Activated CD4-positive, alpha-beta T cell treated with anti-CD3 and anti-CD28 coated beads, Interleukin-2, amount 50 U/mL, for 1 hour (primary cell): ENCODE measurements at regions not wholly inside any gene's neighbourhood (a gene's known extent, or its start where the extent isn't known, plus 50 kb on each side); places are given as distances from the start of the nearest gene placed in this dataset.
"Not testable (repeated sequence)": the region's sequence is repeated elsewhere in the genome, so short reads cannot be mapped to it uniquely, and the experiment has no call there.

Source experiments
- DNase-seq: peaks from one replicate; pipeline ENCODE4 v3.0.0-alpha.2; 2020

GRCh38 chr6:97459535-97459934, 176.5 kb upstream of the MMS22L start:
- no peak for DNase-seq

GRCh38 chr6:97459986-97460385, 177.0 kb upstream of the MMS22L start:
- DNase-seq, result no peak

DNA sequence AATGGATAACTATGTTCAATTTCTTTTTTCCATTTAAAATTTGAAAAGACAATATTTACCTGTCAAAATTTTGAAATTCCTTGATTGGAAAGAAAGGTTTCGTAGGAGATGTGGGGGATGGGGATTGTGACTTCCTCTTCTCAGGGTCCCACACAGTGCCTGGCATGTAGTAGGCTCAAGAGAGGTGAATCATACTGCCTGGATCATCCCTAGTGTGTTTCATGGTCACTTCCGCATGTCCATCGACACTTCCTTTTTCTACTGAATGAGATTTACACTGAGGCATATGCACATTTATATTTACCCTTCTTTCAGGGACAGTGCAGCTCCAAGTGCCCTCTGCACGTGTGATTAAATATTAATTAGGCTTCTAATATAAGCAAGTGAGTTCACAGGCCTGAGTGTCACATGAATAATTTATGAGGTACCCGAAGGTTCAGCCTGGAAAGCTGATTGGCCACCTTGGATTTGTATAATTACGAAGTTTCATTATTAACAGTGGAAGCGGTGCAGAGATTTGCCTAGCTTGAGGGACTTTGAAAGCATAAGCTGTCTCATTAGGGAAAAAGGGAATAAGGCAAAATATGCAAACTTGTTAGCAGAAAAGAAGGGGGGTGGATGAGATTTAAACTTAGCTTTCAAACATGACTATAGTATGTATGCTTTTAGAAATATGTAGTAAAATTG, 177.5 kb upstream of the MMS22L start:
- no peak for DNase-seq

GRCh38 chr6:97461218-97461617, 178.2 kb upstream of the MMS22L start:
- no peak for DNase-seq

DNA sequence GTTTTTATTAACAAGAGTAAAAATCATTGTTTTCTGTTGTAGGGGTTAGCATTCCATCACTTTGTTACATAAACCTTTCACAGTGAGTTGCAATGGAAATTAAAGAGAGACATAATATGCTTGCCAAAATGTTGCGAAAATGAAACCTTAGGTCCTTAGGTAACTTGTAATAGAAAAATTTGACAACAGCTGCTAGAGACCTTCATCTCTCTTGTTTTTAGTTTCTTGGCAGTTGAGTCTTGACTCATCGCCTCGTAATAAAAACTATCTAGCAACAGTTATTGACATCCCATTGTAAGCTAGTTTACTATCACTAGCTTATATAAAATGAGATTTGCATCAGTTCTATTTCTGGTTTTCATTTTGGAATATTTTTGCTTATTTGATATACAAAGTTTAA, 179.0 kb upstream of the MMS22L start:
- no peak for DNase-seq

DNA sequence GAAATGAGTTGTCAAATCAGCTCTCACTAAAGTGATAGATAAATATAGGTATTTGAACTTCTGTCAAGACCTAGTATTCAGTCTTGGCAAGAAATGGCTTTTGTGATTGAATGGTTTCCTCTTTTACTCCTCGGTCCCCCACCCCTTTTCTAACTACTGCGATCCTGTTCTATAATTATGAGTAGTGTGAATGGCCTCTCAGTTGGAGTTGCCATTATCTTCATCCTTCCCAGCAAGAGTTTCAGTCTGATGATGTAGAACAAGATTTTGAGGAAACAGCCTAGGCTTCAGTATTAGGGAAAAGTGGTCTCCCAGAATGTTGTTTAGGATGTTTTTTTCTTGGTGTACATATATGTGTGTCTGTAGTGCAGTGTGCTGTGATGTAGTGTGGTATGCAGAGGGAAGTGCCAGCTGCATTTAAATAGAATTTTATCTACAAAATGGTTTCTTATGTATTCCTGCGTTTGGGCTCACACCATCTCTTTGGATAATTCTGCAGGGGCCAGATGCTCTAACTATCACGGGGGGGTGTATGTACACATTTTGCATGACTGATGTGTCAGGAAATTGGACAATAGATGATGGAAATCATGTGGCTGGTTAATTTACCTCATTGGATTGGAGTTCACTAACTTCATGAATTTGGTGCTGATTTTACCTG, 180.1 kb upstream of the MMS22L start:
- no peak for DNase-seq

DNA sequence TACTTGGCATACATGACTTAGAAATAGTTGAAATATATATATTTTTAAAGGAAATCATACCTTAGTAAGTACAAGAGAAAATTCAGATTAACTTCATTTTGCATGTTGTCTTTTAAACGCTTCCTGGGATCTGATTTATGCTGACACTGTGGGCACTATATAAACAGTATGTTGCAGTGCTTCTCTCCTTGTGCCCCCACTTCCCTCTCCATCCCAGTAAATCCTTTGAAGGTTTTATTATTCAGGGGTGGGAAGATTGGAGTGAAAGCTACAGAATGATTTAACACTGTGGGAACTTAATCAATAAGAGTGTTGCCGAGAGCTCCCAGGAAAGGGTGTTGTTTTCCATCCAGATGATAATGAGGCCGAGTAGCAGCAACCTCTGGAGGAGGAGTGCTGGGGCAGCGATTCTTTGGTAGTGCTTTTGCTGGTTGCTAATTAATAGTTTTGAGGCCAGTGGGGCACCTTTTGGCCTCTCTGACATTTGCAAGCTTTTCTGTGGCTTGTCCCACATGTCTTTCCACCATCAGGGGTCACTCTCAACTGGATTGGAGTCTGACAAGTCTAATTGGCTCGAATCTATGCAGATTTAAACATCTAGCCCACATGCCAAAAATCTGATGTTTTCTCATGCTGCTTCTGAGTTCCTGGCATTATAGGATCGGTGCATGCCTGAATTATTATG, 183.0 kb upstream of the MMS22L start:
- DNase-seq, result no peak

DNA sequence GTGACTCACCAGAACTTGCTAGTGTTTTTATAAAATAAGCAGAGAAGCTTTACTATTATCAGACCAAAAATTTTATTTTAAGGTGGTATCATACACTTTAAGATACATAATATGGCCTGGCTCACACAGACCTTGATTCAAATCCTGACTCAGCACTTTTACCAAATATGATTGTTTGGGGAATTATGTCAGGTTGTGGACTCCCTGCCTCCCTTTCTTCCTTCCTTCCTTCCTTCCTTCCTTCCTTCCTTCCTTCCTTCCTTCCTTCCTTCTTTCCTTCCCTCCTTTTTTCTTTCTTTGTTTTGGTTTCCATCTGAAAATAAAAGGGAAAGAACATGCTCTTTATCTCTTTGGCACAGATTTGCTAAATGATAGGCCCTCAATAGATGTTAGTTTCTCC, 186.0 kb upstream of the MMS22L start:
- no peak for DNase-seq

GRCh38 chr6:97469451-97469850, 186.4 kb upstream of the MMS22L start:
- no peak for DNase-seq

- DNase-seq, result no peak
Observed at GRCh38 chr6:97470322-97470721, 187.3 kb upstream of the MMS22L start.

DNA sequence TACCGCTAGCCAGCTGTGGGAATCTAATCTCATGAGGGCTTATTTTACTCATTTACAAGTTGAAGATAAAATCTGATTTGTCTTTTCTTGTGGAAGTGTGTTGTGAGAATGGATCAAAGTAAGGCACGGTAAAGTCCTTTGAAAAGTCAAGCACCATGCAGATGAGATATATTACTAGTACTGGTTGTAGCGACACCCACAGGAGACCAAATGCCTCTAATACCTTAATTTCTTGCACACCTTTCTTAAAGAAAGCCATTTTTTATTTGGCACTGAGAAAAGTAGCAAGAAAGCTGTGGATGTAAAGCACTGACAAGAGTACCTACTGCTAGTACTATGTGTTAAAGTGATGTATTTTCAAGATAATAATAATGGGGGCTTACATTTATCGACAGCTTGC, 191.0 kb upstream of the MMS22L start:
- no peak for DNase-seq

GRCh38 chr6:97497713-97498331, 214.8 kb upstream of the MMS22L start:
- DNase-seq, result peak; percentile 48

- DNase-seq, result no peak
Observed at GRCh38 chr6:97501853-97502252, 218.8 kb upstream of the MMS22L start.

GRCh38 chr6:97508646-97509045, 225.6 kb upstream of the MMS22L start:
- DNase-seq, result no peak

GRCh38 chr6:97513260-97513659, 230.2 kb upstream of the MMS22L start:
- DNase-seq, result not testable (repeated sequence)

GRCh38 chr6:97524811-97525210, 241.8 kb upstream of the MMS22L start:
- DNase-seq, result no peak

DNA sequence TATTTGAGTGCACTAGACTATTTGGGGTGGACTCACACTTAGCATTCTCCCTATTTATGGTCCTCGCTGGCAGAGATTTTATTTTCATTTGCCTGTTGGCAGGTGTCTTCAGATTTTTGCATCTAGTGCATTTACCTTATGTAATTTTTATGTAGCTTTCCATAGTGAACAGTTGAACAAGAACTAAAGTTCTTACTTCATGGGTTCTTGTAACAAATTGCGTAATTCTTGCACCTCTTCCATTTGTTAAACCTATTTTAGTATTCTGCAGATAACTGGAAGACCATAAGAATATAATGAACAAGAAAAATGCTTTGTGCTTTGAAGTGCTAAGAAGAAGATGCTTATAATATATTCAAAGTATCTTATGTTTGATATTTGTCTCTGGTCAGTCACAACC, 252.8 kb upstream of the MMS22L start:
- no peak for DNase-seq

DNA sequence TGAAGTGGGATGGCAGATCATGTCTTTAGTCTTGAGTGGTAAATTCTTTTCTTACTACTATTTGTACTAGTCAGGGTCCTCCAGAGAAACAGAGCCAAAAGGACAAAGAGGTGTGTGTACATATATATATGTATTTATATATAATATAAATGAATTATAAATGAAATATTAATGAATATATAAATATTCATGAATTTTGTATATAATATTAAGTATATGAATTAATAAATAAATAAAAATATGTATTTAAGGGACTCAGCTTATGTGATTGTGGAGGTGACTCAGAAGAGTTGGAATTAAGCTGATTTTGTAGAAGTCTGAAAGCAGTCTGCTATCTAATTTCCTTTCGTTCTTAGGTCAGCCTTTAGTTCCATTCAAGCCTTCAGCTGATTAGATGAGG, 265.3 kb upstream of the MMS22L start:
- DNase-seq, result no peak

DNA sequence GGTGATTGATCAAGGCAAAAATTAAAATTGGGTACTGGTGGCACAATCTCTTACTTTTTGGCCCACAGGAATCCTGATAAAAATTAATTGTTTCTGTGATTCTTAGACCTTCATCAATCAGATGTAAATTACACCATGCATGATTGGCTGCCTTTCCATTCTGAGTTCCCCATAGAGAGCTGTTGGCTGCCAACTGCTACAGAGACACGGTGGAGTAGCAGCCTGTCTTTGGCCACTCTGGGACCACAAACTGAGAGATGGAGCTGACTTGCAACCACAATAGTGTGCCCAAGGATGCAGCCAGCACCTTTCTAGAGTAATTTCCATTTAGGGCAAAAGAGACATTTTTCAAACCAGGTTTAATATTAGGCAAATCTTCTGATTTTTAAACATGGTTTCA, 274.3 kb upstream of the MMS22L start:
- no peak for DNase-seq

GRCh38 chr6:97563529-97563928, 280.5 kb upstream of the MMS22L start:
- no peak for DNase-seq

DNA sequence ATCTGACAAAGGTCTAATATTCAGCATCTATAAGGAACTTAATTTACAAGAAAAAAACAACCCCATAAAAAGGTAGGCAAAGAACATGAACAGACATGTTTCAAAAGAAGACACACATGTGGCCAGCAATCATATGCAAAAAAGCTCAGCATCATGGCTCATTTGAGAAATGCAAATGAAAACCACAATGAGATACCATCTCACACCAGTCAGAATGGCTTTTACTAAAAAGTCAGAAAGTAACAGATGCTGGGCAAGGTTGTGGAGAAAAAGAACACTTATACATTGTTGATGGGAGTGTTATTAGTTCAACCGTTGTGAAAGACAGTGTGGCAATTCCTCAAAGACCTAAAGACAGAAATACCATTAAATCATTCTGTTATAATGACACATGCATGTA, 289.9 kb upstream of the MMS22L start:
- no peak for DNase-seq

- no peak for DNase-seq
Observed at GRCh38 chr6:97586344-97586743, 303.3 kb upstream of the MMS22L start.

DNA sequence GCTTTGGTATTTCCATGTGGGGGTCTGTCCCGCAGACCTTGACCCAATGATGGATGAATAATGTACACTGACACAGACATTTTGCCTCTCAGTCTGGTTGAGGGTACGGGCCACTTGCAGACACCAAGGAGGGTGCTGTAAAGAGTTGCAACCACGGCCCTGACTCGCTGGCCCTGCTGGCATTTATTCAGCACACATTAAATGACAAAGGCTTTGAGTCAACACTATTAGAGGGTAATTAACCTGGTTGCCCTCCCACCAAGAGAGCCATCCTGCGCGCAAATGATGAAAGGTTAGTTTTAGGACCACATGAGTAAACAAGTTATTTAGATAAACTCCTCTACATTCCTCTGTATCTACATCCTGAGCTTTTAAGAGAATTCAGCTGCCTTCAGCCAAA, 308.9 kb upstream of the MMS22L start:
- DNase-seq, result no peak

GRCh38 chr6:97594844-97595243, 311.8 kb upstream of the MMS22L start:
- no peak for DNase-seq
